GM19351 (cell line): ENCODE measurements at regions not wholly inside any gene's neighbourhood (a gene's known extent, or its start where the extent isn't known, plus 50 kb on each side); places are given as distances from the start of the nearest gene placed in this dataset.

ENCODE experiments used
- ATAC-seq: cut with Tn5 transposase; IDR thresholded peaks from one replicate; pipeline ENCODE4 v1.9.1; 2021; ENCODE audit warnings: mild to moderate bottlenecking, moderate library complexity; ENCODE audit not compliant: unreplicated experiment

GRCh38 chr6:21947731-21948386 is 349.0 kb downstream of the PRL start:
- no peak for ATAC-seq

- ATAC-seq, result no peak
Measured at GRCh38 chr6:21949211-21949801, 347.5 kb downstream of the PRL start.

- ATAC-seq, result no peak
Measured at GRCh38 chr6:21952367-21952766, 344.5 kb downstream of the PRL start.

GRCh38 chr6:21953831-21954801 is 342.7 kb downstream of the PRL start:
- ATAC-seq, result no peak

GRCh38 chr6:21955053-21955595 is 341.7 kb downstream of the PRL start:
- no peak for ATAC-seq

GRCh38 chr6:21955951-21956350 is 340.9 kb downstream of the PRL start:
- ATAC-seq, result no peak

- ATAC-seq, result no peak
Measured at GRCh38 chr6:21958428-21958827, 338.4 kb downstream of the PRL start.

- ATAC-seq, result no peak
Measured at GRCh38 chr6:21961226-21961625, 335.6 kb downstream of the PRL start.

GRCh38 chr6:21965016-21965415 is 331.8 kb downstream of the PRL start:
- ATAC-seq, result no peak

GRCh38 chr6:21965953-21966539 is 330.8 kb downstream of the PRL start:
- ATAC-seq, result no peak

GRCh38 chr6:21967056-21967974 is 329.5 kb downstream of the PRL start:
- ATAC-seq, result no peak

GRCh38 chr6:21968411-21968810 is 328.4 kb downstream of the PRL start:
- no peak for ATAC-seq

GRCh38 chr6:21969192-21969591 is 327.6 kb downstream of the PRL start:
- ATAC-seq, result no peak

GRCh38 chr6:21970569-21971300 is 326.1 kb downstream of the PRL start:
- ATAC-seq, result no peak

GRCh38 chr6:21971541-21971940 is 325.3 kb downstream of the PRL start:
- no peak for ATAC-seq

- ATAC-seq, result no peak
Measured at GRCh38 chr6:21972516-21972915, 324.3 kb downstream of the PRL start.

GRCh38 chr6:21977346-21977745 is 319.5 kb downstream of the PRL start:
- ATAC-seq, result no peak

- no peak for ATAC-seq
Measured at GRCh38 chr6:21981235-21981833, 315.5 kb downstream of the PRL start.

GRCh38 chr6:21984135-21984534 is 312.7 kb downstream of the PRL start:
- ATAC-seq, result no peak
